Hematopoietic multipotent progenitor cell (in vitro differentiated cells): ENCODE measurements at regions not wholly inside any gene's neighbourhood (a gene's known extent, or its start where the extent isn't known, plus 50 kb on each side); places are given as distances from the start of the nearest gene placed in this dataset.

Experiments used
- DNase-seq, 3 donors: peaks; one replicate each; pipeline ENCODE4 v3.0.0-alpha.2; 2011 to 2015; ENCODE audit warnings: low read depth in 2 of 3, low spot score in 2 of 3

- DNase-seq: no peak
Measured at GRCh38 chr11:115706626-115707135, 202.5 kb upstream of the CADM1 start.

- no peak for DNase-seq
Measured at GRCh38 chr11:115705200-115705599, 201.0 kb upstream of the CADM1 start.

GRCh38 chr11:115700981-115701875 lies 197.0 kb upstream of the CADM1 start:
- DNase-seq: no peak

GRCh38 chr11:115700496-115700895 lies 196.3 kb upstream of the CADM1 start:
- no peak for DNase-seq

- no peak for DNase-seq
Measured at GRCh38 chr11:115699733-115700132, 195.5 kb upstream of the CADM1 start.

GRCh38 chr11:115699326-115699725 lies 195.1 kb upstream of the CADM1 start:
- no peak for DNase-seq

- DNase-seq: no peak
Measured at GRCh38 chr11:115698243-115698642, 194.0 kb upstream of the CADM1 start.

- no peak for DNase-seq
Measured at GRCh38 chr11:115696563-115696962, 192.3 kb upstream of the CADM1 start.

- no peak for DNase-seq
Measured at GRCh38 chr11:115695677-115696364, 191.6 kb upstream of the CADM1 start.

- no peak for DNase-seq
Measured at GRCh38 chr11:115693002-115693401, 188.8 kb upstream of the CADM1 start.

- DNase-seq: no peak
Measured at GRCh38 chr11:115691030-115691429, 186.8 kb upstream of the CADM1 start.

GRCh38 chr11:115687934-115688333 lies 183.7 kb upstream of the CADM1 start:
- DNase-seq: no peak

- DNase-seq: no peak
Measured at GRCh38 chr11:115684699-115685098, 180.5 kb upstream of the CADM1 start.

- DNase-seq: no peak
Measured at GRCh38 chr11:115684135-115684534, 179.9 kb upstream of the CADM1 start.

- DNase-seq: no peak
Measured at GRCh38 chr11:115682888-115683287, 178.7 kb upstream of the CADM1 start.

- DNase-seq: no peak
Measured at GRCh38 chr11:115682101-115682500, 177.9 kb upstream of the CADM1 start.

GRCh38 chr11:115679945-115680344 lies 175.7 kb upstream of the CADM1 start:
- DNase-seq: no peak

GRCh38 chr11:115678942-115679341 lies 174.7 kb upstream of the CADM1 start:
- no peak for DNase-seq

- no peak for DNase-seq
Measured at GRCh38 chr11:115677190-115677589, 173.0 kb upstream of the CADM1 start.

GRCh38 chr11:115676768-115677167 lies 172.6 kb upstream of the CADM1 start:
- no peak for DNase-seq

GRCh38 chr11:115676206-115676605 lies 172.0 kb upstream of the CADM1 start:
- DNase-seq: no peak
